ENCODE measurements at regions not wholly inside any gene's neighbourhood (a gene's known extent, or its start where the extent isn't known, plus 50 kb on each side); places are given as distances from the start of the nearest gene placed in this dataset.

- TF ChIP-seq POLR2A (IDR thresholded peaks at IDR 0.05) (no peak), CTCF (IDR thresholded peaks at IDR 0.05) (no peak)
These were observed 147.8 kb downstream of the EDN3 start for GRCh38 chr20:59448196-59448595.
